DOHH2 (cell line): ENCODE measurements at regions not wholly inside any gene's neighbourhood (a gene's known extent, or its start where the extent isn't known, plus 50 kb on each side); places are given as distances from the start of the nearest gene placed in this dataset.

ENCODE experiments used
- CTCF ChIP-seq: fragments of 200-600 bp; sonication (generic); IDR thresholded peaks from one replicate; pipeline ENCODE4 v1.5.1; 2014; ENCODE audit warnings: antibody characterized with exemption, mild to moderate bottlenecking, low read depth, low read length; ENCODE audit not compliant: poor library complexity, severe bottlenecking
- EZH2phosphoT487 ChIP-seq: fragments of 200-600 bp; sonication (generic); IDR thresholded peaks from 2 replicates; pipeline ENCODE4 v1.6.1; 2017; ENCODE audit warnings: borderline replicate concordance, mild to moderate bottlenecking, antibody characterized with exemption, low read length, moderate library complexity, mixed read lengths

DNA sequence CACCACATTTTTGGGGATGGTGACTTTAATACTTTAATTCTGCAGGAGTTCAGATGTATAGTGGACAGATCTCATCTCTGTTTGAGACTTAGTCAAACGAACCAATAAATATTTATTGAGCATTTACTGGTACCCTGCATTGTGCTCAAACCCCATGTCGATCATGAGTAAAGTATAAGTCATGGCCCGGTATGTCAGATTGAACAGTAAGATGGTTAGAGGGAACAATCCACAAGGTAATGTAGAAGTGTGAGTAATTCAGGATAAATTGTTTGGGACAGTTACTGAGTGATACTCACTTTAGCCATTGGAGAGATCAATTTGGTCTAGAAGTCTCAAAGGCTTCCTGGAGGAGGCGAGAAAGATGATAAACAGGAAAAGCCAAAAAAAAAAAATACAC, 265.5 kb upstream of the C2CD4B start:
- TF ChIP-seq CTCF, result no peak
- no peak for TF ChIP-seq EZH2phosphoT487
